Omental fat pad (tissue), 3 donors: ENCODE measurements at regions not wholly inside any gene's neighbourhood (a gene's known extent, or its start where the extent isn't known, plus 50 kb on each side); places are given as distances from the start of the nearest gene placed in this dataset.

Experiments used
- ATAC-seq: fragments of 150-250 bp; one replicate; pipeline ENCODE4 v1.9.1; 2016; ENCODE audit warnings: mild to moderate bottlenecking, moderate library complexity; ENCODE audit not compliant: low FRiP score
- DNase-seq: peaks from one replicate; pipeline ENCODE4 v3.0.0-alpha.2; 2019; ENCODE audit warnings: low spot score
- CTCF ChIP-seq, 3 donors: fragments of 450-650 bp; IDR thresholded peaks; one replicate each; pipeline ENCODE4 v1.5.1; 2016 to 2017; ENCODE audit warnings: antibody characterized with exemption in 3 of 3, mild to moderate bottlenecking in 3 of 3, moderate library complexity in 2 of 3

GRCh38 chr10:71133710-71134686, 78.4 kb upstream of the UNC5B start:
- ATAC-seq: no peak
- TF ChIP-seq CTCF (IDR thresholded peaks at IDR 0.05): no peak
- no peak for DNase-seq

GRCh38 chr10:71134732-71135211, 77.6 kb upstream of the UNC5B start:
- no peak for ATAC-seq
- no peak for TF ChIP-seq CTCF (IDR thresholded peaks at IDR 0.05)
- no peak for DNase-seq

GRCh38 chr10:71135236-71135635, 77.1 kb upstream of the UNC5B start:
- no peak for TF ChIP-seq CTCF (IDR thresholded peaks at IDR 0.05)
- ATAC-seq (no peak), DNase-seq (no peak)

- no peak for ATAC-seq
- no peak for TF ChIP-seq CTCF (IDR thresholded peaks at IDR 0.05)
- no peak for DNase-seq
These were observed 76.2 kb upstream of the UNC5B start for GRCh38 chr10:71136036-71136721.

GRCh38 chr10:71137701-71138100, 74.7 kb upstream of the UNC5B start:
- no peak for DNase-seq
- no peak for TF ChIP-seq CTCF (IDR thresholded peaks at IDR 0.05)
- no peak for ATAC-seq

GRCh38 chr10:71138166-71138830, 74.1 kb upstream of the UNC5B start:
- TF ChIP-seq CTCF (IDR thresholded peaks at IDR 0.05): no peak
- ATAC-seq: no peak
- no peak for DNase-seq
